ENCODE measurements at regions not wholly inside any gene's neighbourhood (a gene's known extent, or its start where the extent isn't known, plus 50 kb on each side); places are given as distances from the start of the nearest gene placed in this dataset.
A peak's percentile ranks its signal among the peaks of the same experiment; 100 is the strongest.

GRCh38 chr2:175393851-175394250, 212.3 kb upstream of the ATP5MC3 start:
- Histone ChIP-seq H3K9me3 (no peaks in the 10 kb centered on the region), H3K4me1 (no peaks in the 10 kb centered on the region), H3K36me3 (no peaks in the 10 kb centered on the region), H3K27me3 (no peaks in the 10 kb centered on the region), H3K4me3 (no peak overlapping the region), H3K27ac (no peak overlapping the region)
- intact Hi-C loops (cut with DNase I; ENCODE audit: low total_unique reads): no loop called here
- TF ChIP-seq POLR2AphosphoS5 (IDR thresholded peaks at IDR 0.05) (no peak), CTCF (IDR thresholded peaks at IDR 0.05) (no peak), POLR2A (IDR thresholded peaks at IDR 0.05) (no peak), EP300 (IDR thresholded peaks at IDR 0.05) (no peak)
- no peak for DNase-seq
- 69 to 86% (median 76%) methylated on average over 1 of the region's 1 CpG for WGBS, 5 donors

- Histone ChIP-seq H3K4me3 (no peak overlapping the region), H3K9me3 (peaks cover 9 to 38% (median 22%) of the 10 kb centered on the region in 4 donors), H3K27ac (no peak overlapping the region), H3K27me3 (peaks cover 0 to 8% (median 0%) of the 10 kb centered on the region in 3 donors), H3K36me3 (no peaks in the 10 kb centered on the region), H3K4me1 (no peaks in the 10 kb centered on the region)
- WGBS, 5 donors: 24 to 57% (median 43%) methylated on average over 2 of the region's 2 CpGs
- intact Hi-C loops (cut with DNase I; ENCODE audit: low total_unique reads): no loop called here
- no peak for TF ChIP-seq CTCF (IDR thresholded peaks at IDR 0.05)
- no peak for TF ChIP-seq POLR2A (IDR thresholded peaks at IDR 0.05)
- TF ChIP-seq POLR2AphosphoS5 (IDR thresholded peaks at IDR 0.05): no peak
- TF ChIP-seq EP300 (IDR thresholded peaks at IDR 0.05): no peak
- no peak for DNase-seq
These were observed 201.8 kb upstream of the ATP5MC3 start for GRCh38 chr2:175383286-175383685.

- H3K27me3 ChIP-seq: peaks cover 0 to 11% (median 0%) of the 10 kb centered on the region in 3 donors
- intact Hi-C loops (cut with DNase I; ENCODE audit: low total_unique reads): no loop called here
- no peaks in the 10 kb centered on the region for H3K4me1 ChIP-seq
- WGBS, 5 donors: 50 to 84% (median 73%) methylated on average over 1 of the region's 1 CpG
- DNase-seq: no peak
- no peak overlapping the region for H3K4me3 ChIP-seq
- no peaks in the 10 kb centered on the region for H3K36me3 ChIP-seq
- TF ChIP-seq POLR2A (IDR thresholded peaks at IDR 0.05): no peak
- no peak for TF ChIP-seq POLR2AphosphoS5 (IDR thresholded peaks at IDR 0.05)
- no peak for TF ChIP-seq CTCF (IDR thresholded peaks at IDR 0.05)
- TF ChIP-seq EP300 (IDR thresholded peaks at IDR 0.05): no peak
- H3K27ac ChIP-seq: peak overlapping the region in 1 of 5 donors; percentile 11
- H3K9me3 ChIP-seq: no peaks in the 10 kb centered on the region
These were observed 192.2 kb upstream of the ATP5MC3 start for GRCh38 chr2:175373729-175374128.

GRCh38 chr2:175372704-175373701, 191.5 kb upstream of the ATP5MC3 start:
- H3K36me3 ChIP-seq: no peaks in the 10 kb centered on the region
- no peak for DNase-seq
- intact Hi-C loops (cut with DNase I; ENCODE audit: low total_unique reads): no loop called here
- 24 to 42% (median 31%) methylated on average over 8 of the region's 8 CpGs for WGBS, 5 donors
- no peak for TF ChIP-seq POLR2A (IDR thresholded peaks at IDR 0.05)
- no peak for TF ChIP-seq POLR2AphosphoS5 (IDR thresholded peaks at IDR 0.05)
- no peak for TF ChIP-seq EP300 (IDR thresholded peaks at IDR 0.05)
- no peak for TF ChIP-seq CTCF (IDR thresholded peaks at IDR 0.05)
- H3K4me3 ChIP-seq: no peak overlapping the region
- no peaks in the 10 kb centered on the region for H3K4me1 ChIP-seq
- peaks cover 0 to 18% (median 0%) of the 10 kb centered on the region in 3 donors for H3K27me3 ChIP-seq
- H3K27ac ChIP-seq: peak overlapping the region in 1 of 5 donors; percentile 11
- H3K9me3 ChIP-seq: no peaks in the 10 kb centered on the region
